HCT116 (cell line): ENCODE measurements at regions not wholly inside any gene's neighbourhood (a gene's known extent, or its start where the extent isn't known, plus 50 kb on each side); places are given as distances from the start of the nearest gene placed in this dataset.

Experiments used
- ATAC-seq: fragments of 200-7000 bp; cut with Tn5 transposase; 2 replicates; pipeline ENCODE4 v1.9.1; 2020; ENCODE audit warnings: mild to moderate bottlenecking, moderate library complexity
- BruUV-seq: library from RNA; stranded (reverse); fragments of 400-500 nt; replicated peaks from 2 replicates; lab custom pipeline; 2021; lab: Mats Ljungman, UMichigan
- CTCF ChIA-PET: fragments of 300-600 bp; sonication (Branson Sonifier 250); formaldehyde crosslinking; loops from one replicate; lab custom pipeline; 2021; ENCODE audit warnings: antibody characterized with exemption; lab: Charles Lee
- POLR2A ChIA-PET: fragments of 300-600, 350-600 bp; sonication (Branson Sonifier 250); formaldehyde crosslinking; loops from one replicate; lab custom pipeline; 2021; ENCODE audit warnings: antibody characterized with exemption; lab: Charles Lee
- RAD21 ChIA-PET, 2 experiments: fragments of 300-600 bp; sonication (Branson Sonifier 250); formaldehyde crosslinking; loops; one replicate each; lab custom pipeline; 2023; ENCODE audit warnings: low total read pairs in 2 of 2; ENCODE audit not compliant: uncharacterized antibody in 2 of 2, unreplicated experiment in 2 of 2, low non-redundant PET in 1 of 2; lab: Charles Lee
- DNase-seq: peaks from one replicate; pipeline ENCODE4 v3.0.0-alpha.2; 2010; ENCODE audit warnings: low read depth, low spot score
- H2AFZ ChIP-seq: fragments of 200-600 bp; shearing (Covaris generic), sonication (generic); 2 replicates; pipeline ENCODE4 v1.6.1; 2017; ENCODE audit warnings: low read depth, mixed run types, mixed read lengths, antibody characterized with exemption, low read length; ENCODE audit not compliant: poor library complexity, severe bottlenecking
- H3K27ac ChIP-seq: 2 replicates; pipeline ENCODE4 v1.5.1; 2012; ENCODE audit warnings: low read depth, low read length
- H3K27me3 ChIP-seq: fragments of 200-600 bp; sonication (generic); 2 replicates; pipeline ENCODE4 v1.6.1; 2016; ENCODE audit warnings: mixed run types, low read length, mixed read lengths; ENCODE audit not compliant: insufficient read depth
- H3K36me3 ChIP-seq, 2 experiments: fragments of 200-500 bp in 1 of 2; fragments of 200-600 bp in 1 of 2; sonication (Bioruptor generic) in 1 of 2; sonication (generic) in 1 of 2; 2 replicates each; pipeline versions ENCODE4 v1.5.1 to v1.6.1; 2014 to 2016; ENCODE audit warnings: low read length in 2 of 2, inconsistent platforms in 1 of 2, mixed read lengths in 1 of 2, mixed run types in 1 of 2; ENCODE audit not compliant: insufficient read depth in 2 of 2, control insufficient read depth in 1 of 2
- H3K4me1 ChIP-seq, 2 experiments: fragments of 200-600 bp in 1 of 2; sonication (generic) in 1 of 2; 2 replicates each; pipeline versions ENCODE4 v1.5.1 to v1.6.1; 2012 to 2017; ENCODE audit warnings: low read length in 2 of 2, inconsistent platforms in 1 of 2, mild to moderate bottlenecking in 1 of 2, mixed read lengths in 1 of 2, mixed run types in 1 of 2, moderate library complexity in 1 of 2; ENCODE audit not compliant: insufficient read depth in 2 of 2, control insufficient read depth in 1 of 2
- H3K4me2 ChIP-seq: fragments of 200-600 bp; sonication (generic); 2 replicates; pipeline ENCODE4 v1.6.1; 2017; ENCODE audit warnings: mixed run types, low read length, mixed read lengths
- H3K4me3 ChIP-seq, 2 experiments: fragments of 200-600 bp in 1 of 2; sonication (generic) in 1 of 2; replicated peaks in 1 of 2; 2 replicates each; pipeline ENCODE4 v1.5.1; 2011 to 2016; ENCODE audit warnings: low read length in 2 of 2, control low read depth in 1 of 2, low read depth in 1 of 2, mild to moderate bottlenecking in 1 of 2, mixed read lengths in 1 of 2, mixed run types in 1 of 2
- H3K79me2 ChIP-seq: fragments of 200-600 bp; sonication (generic); 2 replicates; pipeline ENCODE4 v1.6.1; 2017; ENCODE audit warnings: mild to moderate bottlenecking, mixed run types, low read length, moderate library complexity, mixed read lengths; ENCODE audit not compliant: insufficient read depth
- H3K9ac ChIP-seq: fragments of 200-600 bp; sonication (generic); 2 replicates; pipeline ENCODE4 v1.6.1; 2016; ENCODE audit warnings: low read length, mixed read lengths
- H3K9me2 ChIP-seq: fragments of 200-600 bp; sonication (generic), shearing (Covaris generic); 2 replicates; pipeline ENCODE4 v1.6.1; 2017; ENCODE audit warnings: mixed run types, mild to moderate bottlenecking, moderate library complexity; ENCODE audit not compliant: insufficient read depth
- H3K9me3 ChIP-seq, 2 experiments: fragments of 200-500 bp in 1 of 2; fragments of 200-600 bp in 1 of 2; sonication (Bioruptor generic) in 1 of 2; sonication (generic) in 1 of 2; 2 replicates each; pipeline ENCODE4 v1.6.1; 2014 to 2017; ENCODE audit warnings: low read length in 2 of 2, mixed read lengths in 2 of 2, inconsistent platforms in 1 of 2, low read depth in 1 of 2, mild to moderate bottlenecking in 1 of 2, mixed run types in 1 of 2, moderate library complexity in 1 of 2; ENCODE audit not compliant: control insufficient read depth in 1 of 2, insufficient read depth in 1 of 2
- H4K20me1 ChIP-seq: fragments of 200-600 bp; sonication (generic), shearing (Covaris generic); 2 replicates; pipeline ENCODE4 v1.6.1; 2017; ENCODE audit warnings: mixed run types, mild to moderate bottlenecking, moderate library complexity; ENCODE audit not compliant: insufficient read depth
- CBX3 ChIP-seq: IDR thresholded peaks from 2 replicates; pipeline ENCODE4 v1.6.1; 2012; ENCODE audit warnings: low read depth
- CEBPB ChIP-seq: IDR thresholded peaks from 2 replicates; pipeline ENCODE4 v1.6.1; 2012; ENCODE audit warnings: low read depth
- EZH2phosphoT487 ChIP-seq: fragments of 200-600 bp; IDR thresholded peaks from 2 replicates; pipeline ENCODE4 v1.6.1; 2018; ENCODE audit warnings: antibody characterized with exemption, borderline replicate concordance
- FOSL1 ChIP-seq: IDR thresholded peaks from 2 replicates; pipeline ENCODE4 v1.6.1; 2012; ENCODE audit warnings: low read depth
- JUND ChIP-seq: IDR thresholded peaks from 2 replicates; pipeline ENCODE4 v1.6.1; 2012
- POLR2A ChIP-seq: IDR thresholded peaks from 2 replicates; pipeline ENCODE4 v1.7.0; 2011; ENCODE audit warnings: borderline replicate concordance; ENCODE audit not compliant: insufficient read depth, insufficient read length; ENCODE audit errors: extremely low read depth
- POLR2AphosphoS5 ChIP-seq: IDR thresholded peaks from 2 replicates; pipeline ENCODE4 v1.6.1; 2011; ENCODE audit warnings: mild to moderate bottlenecking, low read depth, low read length, moderate library complexity
- RAD21 ChIP-seq: IDR thresholded peaks from 2 replicates; pipeline ENCODE4 v1.6.1; 2012; ENCODE audit warnings: low read depth, mild to moderate bottlenecking
- SIN3A ChIP-seq: IDR thresholded peaks from 2 replicates; pipeline ENCODE4 v1.6.1; 2012; ENCODE audit warnings: low read depth
- SRF ChIP-seq: IDR thresholded peaks from 2 replicates; pipeline ENCODE4 v1.6.1; 2012; ENCODE audit warnings: low read depth
- TCF7L2 ChIP-seq: IDR thresholded peaks from 2 replicates; pipeline ENCODE4 v1.7.0; 2011; ENCODE audit warnings: borderline replicate concordance, inconsistent platforms; ENCODE audit not compliant: insufficient read depth, insufficient read length; ENCODE audit errors: extremely low read depth
- YY1 ChIP-seq: IDR thresholded peaks from 2 replicates; pipeline ENCODE4 v1.6.1; 2011; ENCODE audit warnings: low read length, low read depth, moderate library complexity, mild to moderate bottlenecking; ENCODE audit not compliant: insufficient replicate concordance; ENCODE audit errors: extremely low read depth
- ZFX ChIP-seq: fragments of 450-650 bp; IDR thresholded peaks from 2 replicates; pipeline ENCODE4 v1.6.1; 2017
- ZNF274 ChIP-seq: fragments of 200-500 bp; sonication (Bioruptor generic); IDR thresholded peaks from 2 replicates; pipeline ENCODE4 v1.6.1; 2014; ENCODE audit warnings: mild to moderate bottlenecking, low read depth, low read length, inconsistent platforms
- intact Hi-C: fragments of 100-400 bp; cut with micrococcal nuclease; formaldehyde crosslinking; loops from 2 replicates; pipeline ENCODE4 v1.10.0; 2022
- TF ChIP-seq, protein P1 (sequence below), 3 experiments: fragments of 200-600 bp in 1 of 3; sonication (generic) in 1 of 3; IDR thresholded peaks in 2 of 3; conservative IDR thresholded peaks in 1 of 3; 2 replicates each; pipeline ENCODE4 v1.5.1; 2012 to 2017; ENCODE audit warnings: low read depth in 2 of 3, low read length in 2 of 3, antibody characterized with exemption in 1 of 3, borderline replicate concordance in 1 of 3, control low read depth in 1 of 3, mild to moderate bottlenecking in 1 of 3, mixed read lengths in 1 of 3, mixed run types in 1 of 3, moderate library complexity in 1 of 3; ENCODE audit not compliant: insufficient read depth in 1 of 3
- TF ChIP-seq, protein P2 (sequence below): IDR thresholded peaks from 2 replicates; pipeline ENCODE4 v1.6.1; 2012
- TF ChIP-seq, protein P3 (sequence below): IDR thresholded peaks from 2 replicates; pipeline ENCODE4 v1.6.1; 2012
- TF ChIP-seq, protein P4 (sequence below): IDR thresholded peaks from 2 replicates; pipeline ENCODE4 v1.6.1; 2011; ENCODE audit warnings: mild to moderate bottlenecking, low read length, moderate library complexity; ENCODE audit not compliant: insufficient replicate concordance; ENCODE audit errors: extremely low read depth

DNA sequence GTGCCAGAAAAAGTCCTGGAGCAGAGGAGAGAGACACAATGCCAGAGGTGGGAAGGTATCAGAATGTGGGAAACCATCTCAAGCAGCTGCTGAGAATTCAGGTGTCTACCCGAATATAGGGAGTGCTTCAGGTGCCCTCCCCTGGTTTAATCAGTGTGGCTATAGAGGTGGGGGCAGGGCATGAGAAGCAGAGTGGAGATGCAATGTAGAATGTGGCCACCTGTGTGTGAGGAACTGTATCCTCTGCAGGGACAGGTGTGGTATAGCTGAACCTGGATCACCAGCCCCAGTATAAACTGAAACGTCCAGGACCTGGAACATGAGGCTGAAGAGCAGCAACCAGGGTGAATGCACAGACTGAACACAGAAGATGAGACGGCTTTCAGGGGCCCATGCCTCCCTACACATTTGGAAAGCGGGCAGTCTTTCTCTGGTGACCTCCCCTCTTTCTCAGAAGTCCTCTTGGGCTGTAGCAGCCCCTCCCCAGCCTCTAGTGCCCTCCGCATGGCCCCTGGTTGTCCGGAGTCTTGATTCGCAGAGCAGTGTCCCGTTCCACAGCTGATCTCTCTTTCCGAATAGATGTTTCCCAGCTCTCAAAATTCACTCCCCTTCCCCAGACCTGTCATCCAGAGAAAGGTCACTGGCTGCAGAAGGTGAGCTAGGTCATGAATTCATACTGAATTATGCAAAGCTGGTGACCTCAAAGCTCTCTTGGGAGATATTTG lies 103.1 kb downstream of the ABHD5 start:
- ATAC-seq: no peak
- Histone ChIP-seq H3K4me2 (no peak overlapping the region), H3K27me3 (peaks cover 24% of the 10 kb centered on the region; the same call in 1 of the 2 replicates), H3K4me1 (peaks cover 0 to 14% of the 10 kb centered on the region in 2 experiments; a peak in 1 of 4 replicates), H3K36me3 (no peaks in the 10 kb centered on the region), H3K4me3 (no peak overlapping the region), H3K9ac (no peak overlapping the region), H3K27ac (no peak overlapping the region), H3K9me2 (no peaks in the 10 kb centered on the region), H4K20me1 (no peaks in the 10 kb centered on the region), H3K79me2 (no peaks in the 10 kb centered on the region), H2AFZ (no peak overlapping the region), H3K9me3 (no peaks in the 10 kb centered on the region)
- BruUV-seq: no TSS peak
- intact Hi-C loops: no loop called here
- POLR2A ChIA-PET: no interaction called here
- TF ChIP-seq EZH2phosphoT487: no peak
- TF ChIP-seq, protein P1, sequence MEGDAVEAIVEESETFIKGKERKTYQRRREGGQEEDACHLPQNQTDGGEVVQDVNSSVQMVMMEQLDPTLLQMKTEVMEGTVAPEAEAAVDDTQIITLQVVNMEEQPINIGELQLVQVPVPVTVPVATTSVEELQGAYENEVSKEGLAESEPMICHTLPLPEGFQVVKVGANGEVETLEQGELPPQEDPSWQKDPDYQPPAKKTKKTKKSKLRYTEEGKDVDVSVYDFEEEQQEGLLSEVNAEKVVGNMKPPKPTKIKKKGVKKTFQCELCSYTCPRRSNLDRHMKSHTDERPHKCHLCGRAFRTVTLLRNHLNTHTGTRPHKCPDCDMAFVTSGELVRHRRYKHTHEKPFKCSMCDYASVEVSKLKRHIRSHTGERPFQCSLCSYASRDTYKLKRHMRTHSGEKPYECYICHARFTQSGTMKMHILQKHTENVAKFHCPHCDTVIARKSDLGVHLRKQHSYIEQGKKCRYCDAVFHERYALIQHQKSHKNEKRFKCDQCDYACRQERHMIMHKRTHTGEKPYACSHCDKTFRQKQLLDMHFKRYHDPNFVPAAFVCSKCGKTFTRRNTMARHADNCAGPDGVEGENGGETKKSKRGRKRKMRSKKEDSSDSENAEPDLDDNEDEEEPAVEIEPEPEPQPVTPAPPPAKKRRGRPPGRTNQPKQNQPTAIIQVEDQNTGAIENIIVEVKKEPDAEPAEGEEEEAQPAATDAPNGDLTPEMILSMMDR (IDR thresholded peaks at IDR 0.05 in 2 of 3, conservative IDR thresholded peaks at IDR 0.05 in 1 of 3; ENCODE audit: borderline replicate concordance in 1 of 3, insufficient read depth in 1 of 3, low read depth in 2 of 3, low read length in 2 of 3): no peak
- TF ChIP-seq CBX3: no peak
- TF ChIP-seq, protein P2, sequence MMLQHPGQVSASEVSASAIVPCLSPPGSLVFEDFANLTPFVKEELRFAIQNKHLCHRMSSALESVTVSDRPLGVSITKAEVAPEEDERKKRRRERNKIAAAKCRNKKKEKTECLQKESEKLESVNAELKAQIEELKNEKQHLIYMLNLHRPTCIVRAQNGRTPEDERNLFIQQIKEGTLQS: no peak
- TF ChIP-seq POLR2AphosphoS5: no peak
- TF ChIP-seq ZFX: no peak
- no peak for TF ChIP-seq RAD21
- TF ChIP-seq TCF7L2: no peak
- no peak for TF ChIP-seq SIN3A
- TF ChIP-seq JUND: no peak
- no peak for TF ChIP-seq YY1
- TF ChIP-seq, protein P3, sequence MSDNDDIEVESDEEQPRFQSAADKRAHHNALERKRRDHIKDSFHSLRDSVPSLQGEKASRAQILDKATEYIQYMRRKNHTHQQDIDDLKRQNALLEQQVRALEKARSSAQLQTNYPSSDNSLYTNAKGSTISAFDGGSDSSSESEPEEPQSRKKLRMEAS: no peak
- TF ChIP-seq CEBPB: no peak
- TF ChIP-seq, protein P4, sequence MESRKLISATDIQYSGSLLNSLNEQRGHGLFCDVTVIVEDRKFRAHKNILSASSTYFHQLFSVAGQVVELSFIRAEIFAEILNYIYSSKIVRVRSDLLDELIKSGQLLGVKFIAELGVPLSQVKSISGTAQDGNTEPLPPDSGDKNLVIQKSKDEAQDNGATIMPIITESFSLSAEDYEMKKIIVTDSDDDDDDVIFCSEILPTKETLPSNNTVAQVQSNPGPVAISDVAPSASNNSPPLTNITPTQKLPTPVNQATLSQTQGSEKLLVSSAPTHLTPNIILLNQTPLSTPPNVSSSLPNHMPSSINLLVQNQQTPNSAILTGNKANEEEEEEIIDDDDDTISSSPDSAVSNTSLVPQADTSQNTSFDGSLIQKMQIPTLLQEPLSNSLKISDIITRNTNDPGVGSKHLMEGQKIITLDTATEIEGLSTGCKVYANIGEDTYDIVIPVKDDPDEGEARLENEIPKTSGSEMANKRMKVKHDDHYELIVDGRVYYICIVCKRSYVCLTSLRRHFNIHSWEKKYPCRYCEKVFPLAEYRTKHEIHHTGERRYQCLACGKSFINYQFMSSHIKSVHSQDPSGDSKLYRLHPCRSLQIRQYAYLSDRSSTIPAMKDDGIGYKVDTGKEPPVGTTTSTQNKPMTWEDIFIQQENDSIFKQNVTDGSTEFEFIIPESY: no peak
- no peak for TF ChIP-seq FOSL1
- no peak for TF ChIP-seq POLR2A
- no peak for TF ChIP-seq SRF
- TF ChIP-seq ZNF274: no peak
- no peak for DNase-seq
- RAD21 ChIA-PET: no interaction called here
- CTCF ChIA-PET: no interaction called here
